WTC11 (cell line): ENCODE measurements at regions not wholly inside any gene's neighbourhood (a gene's known extent, or its start where the extent isn't known, plus 50 kb on each side); places are given as distances from the start of the nearest gene placed in this dataset.

ENCODE experiments used
- ATAC-seq: fragments of 200-7000 bp; cut with Tn5 transposase; 2 replicates; pipeline ENCODE4 v1.10.0; 2021; ENCODE audit warnings: mild to moderate bottlenecking, moderate library complexity
- CTCF ChIA-PET: fragments of 300-600 bp; sonication (Branson Sonifier 250); formaldehyde crosslinking; loops from one replicate; lab custom pipeline; 2021; ENCODE audit warnings: antibody characterized with exemption; lab: Charles Lee
- POLR2A ChIA-PET: fragments of 350-600 bp; sonication (Branson Sonifier 250); formaldehyde crosslinking; loops from one replicate; lab custom pipeline; 2021; ENCODE audit warnings: antibody characterized with exemption; lab: Charles Lee
- DNase-seq: peaks from one replicate; pipeline ENCODE4 v3.0.0; 2021; ENCODE audit warnings: low spot score
- H3K27ac Mint-ChIP-seq: 2 replicates; pipeline ENCODE4 v1.8.0; 2021; ENCODE audit warnings: mixed read lengths
- H3K27me3 Mint-ChIP-seq: 2 replicates; pipeline ENCODE4 v1.8.0; 2021; ENCODE audit warnings: low read depth, mild to moderate bottlenecking, moderate library complexity, mixed read lengths
- H3K36me3 Mint-ChIP-seq: 2 replicates; pipeline ENCODE4 v1.8.0; 2021; ENCODE audit warnings: mixed read lengths
- H3K4me1 Mint-ChIP-seq: 2 replicates; pipeline ENCODE4 v1.8.0; 2022; ENCODE audit warnings: mixed read lengths
- H3K4me3 Mint-ChIP-seq: 2 replicates; pipeline ENCODE4 v1.8.0; 2021; ENCODE audit warnings: mild to moderate bottlenecking, moderate library complexity, mixed read lengths
- H3K9me3 Mint-ChIP-seq: 2 replicates; pipeline ENCODE4 v1.8.0; 2021; ENCODE audit warnings: mixed read lengths
- ZNF416 ChIP-seq: fragments of 250-450 bp; sonication (Bioruptor Pico); IDR thresholded peaks from 2 replicates; pipeline ENCODE4 v1.9.0; 2021; ENCODE audit warnings: mild to moderate bottlenecking, inconsistent platforms

GRCh38 chr2:727071-727470 lies 49.9 kb upstream of the TMEM18 start:
- DNase-seq (no peak), ATAC-seq (no peak)
- Mint-ChIP-seq H3K9me3 (no peaks in the 10 kb centered on the region), H3K27me3 (peaks cover 3% of the 10 kb centered on the region; the same call in 1 of the 2 replicates), H3K36me3 (no peaks in the 10 kb centered on the region), H3K27ac (no peak overlapping the region), H3K4me1 (peaks cover 74% of the 10 kb centered on the region), H3K4me3 (no peak overlapping the region)
- ChIA-PET POLR2A (no interaction called here), CTCF (no interaction called here)
- TF ChIP-seq ZNF416 (CRISPR knock-in tag) = no peak
- TF ChIP-seq, all 79 proteins: peak for 0
